ENCODE measurements at regions not wholly inside any gene's neighbourhood (a gene's known extent, or its start where the extent isn't known, plus 50 kb on each side); places are given as distances from the start of the nearest gene placed in this dataset.

GRCh38 chr11:90500922-90501568 lies 278.2 kb upstream of the CHORDC1 start:
- TF ChIP-seq CTCF (IDR thresholded peaks at IDR 0.05) = no peak
- no peak for TF ChIP-seq EZH2 (IDR thresholded peaks at IDR 0.05; ENCODE audit: borderline replicate concordance, insufficient read depth, low read depth, low read length, poor library complexity, severe bottlenecking)
